Retinal pigment epithelial cell (primary cell): ENCODE measurements at regions not wholly inside any gene's neighbourhood (a gene's known extent, or its start where the extent isn't known, plus 50 kb on each side); places are given as distances from the start of the nearest gene placed in this dataset.
A peak's percentile ranks its signal among the peaks of the same experiment; 100 is the strongest.

Source experiments
- DNase-seq: peaks from one replicate; pipeline ENCODE4 v3.0.0-alpha.2; 2010; ENCODE audit warnings: low read depth
- H3K4me3 ChIP-seq: 2 replicates; pipeline ENCODE4 v1.5.1; 2011; ENCODE audit warnings: mild to moderate bottlenecking, low read length, control low read depth, moderate library complexity
- CTCF ChIP-seq: conservative IDR thresholded peaks from 2 replicates; pipeline ENCODE4 v1.5.1; 2011; ENCODE audit warnings: low read depth, low read length, control low read depth, inconsistent platforms

DNA sequence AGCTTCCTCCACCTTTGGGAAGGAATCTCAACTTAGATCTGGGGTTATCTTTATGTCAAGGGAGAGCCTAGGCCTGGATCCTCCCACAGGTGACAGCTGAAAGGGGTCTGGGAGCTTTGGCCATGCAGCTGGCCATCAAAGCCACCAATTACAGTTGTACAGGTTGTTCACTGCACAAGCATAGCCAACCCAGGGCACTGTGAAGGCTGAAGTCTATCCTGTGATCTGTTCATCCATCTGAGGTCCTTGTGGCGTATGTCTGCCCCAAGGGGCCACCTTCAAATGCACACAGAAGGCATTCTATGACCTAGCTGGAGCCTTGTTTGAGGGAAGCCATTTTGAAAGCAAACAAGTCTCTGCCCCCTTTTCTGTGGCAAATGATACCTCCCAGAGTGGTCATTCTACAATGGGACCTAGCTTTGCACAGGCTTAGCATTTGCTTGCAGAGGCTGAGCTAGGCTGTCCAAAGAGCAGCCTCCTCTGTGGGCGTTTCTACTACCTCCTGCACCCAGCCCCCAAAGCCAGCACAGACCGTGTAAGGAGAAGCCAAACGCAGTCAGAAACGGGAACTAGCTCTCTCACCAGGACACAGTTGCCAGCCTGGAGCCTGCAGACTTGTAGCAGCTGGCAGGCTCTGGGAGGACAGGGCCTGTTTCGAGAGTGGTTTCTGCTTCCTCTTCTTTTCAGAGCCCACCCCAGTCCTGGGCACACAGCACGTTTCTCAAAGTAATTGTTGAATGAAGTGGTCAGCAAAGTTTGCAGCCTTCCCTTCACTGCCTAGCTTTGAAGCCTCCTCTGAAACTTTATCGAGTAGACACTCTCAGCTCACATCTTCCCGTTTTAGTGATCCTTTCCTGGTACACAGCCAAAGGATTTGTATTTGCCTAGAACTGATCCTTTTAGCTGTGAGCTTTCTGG, 157.3 kb upstream of the SMAD3 start:
- TF ChIP-seq CTCF: no peak
- peak overlapping the region; percentile 1 for H3K4me3 ChIP-seq
- peak; percentile 36 for DNase-seq

- TF ChIP-seq CTCF: no peak
- no peak for DNase-seq
Observed at GRCh38 chr15:66908744-66909095, 156.7 kb upstream of the SMAD3 start.

GRCh38 chr15:66909381-66909890, 156.0 kb upstream of the SMAD3 start:
- DNase-seq: no peak
- H3K4me3 ChIP-seq: no peak overlapping the region
- TF ChIP-seq CTCF: no peak

More at GRCh38 chr15:66908744-66909095, 156.7 kb upstream of the SMAD3 start:
- no peak overlapping the region for H3K4me3 ChIP-seq

- DNase-seq: no peak
- no peak overlapping the region for H3K4me3 ChIP-seq
- no peak for TF ChIP-seq CTCF
Observed at GRCh38 chr15:66911131-66911700, 154.2 kb upstream of the SMAD3 start.

DNA sequence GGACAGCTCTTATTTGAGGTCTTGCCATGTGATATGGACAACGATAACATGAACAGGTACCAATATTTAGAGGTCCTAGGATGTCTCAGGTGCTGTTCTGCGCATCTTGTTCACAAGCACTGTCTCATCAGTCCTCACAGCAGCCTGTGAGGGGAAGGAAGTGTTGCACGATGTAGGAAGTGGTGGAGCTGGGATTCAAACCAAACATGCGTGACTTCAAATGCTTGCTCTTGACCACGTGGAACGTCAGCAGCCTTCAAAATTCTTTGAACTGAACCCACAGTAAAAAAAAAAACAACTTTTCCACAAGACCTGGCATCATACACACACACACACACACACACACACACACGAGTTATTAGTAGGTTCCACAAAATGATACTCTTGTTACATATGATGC, 153.4 kb upstream of the SMAD3 start:
- DNase-seq: no peak
- no peak for TF ChIP-seq CTCF
- H3K4me3 ChIP-seq: no peak overlapping the region

- TF ChIP-seq CTCF: no peak
- H3K4me3 ChIP-seq: no peak overlapping the region
- DNase-seq: no peak
Observed at GRCh38 chr15:66912441-66912840, 153.0 kb upstream of the SMAD3 start.

DNA sequence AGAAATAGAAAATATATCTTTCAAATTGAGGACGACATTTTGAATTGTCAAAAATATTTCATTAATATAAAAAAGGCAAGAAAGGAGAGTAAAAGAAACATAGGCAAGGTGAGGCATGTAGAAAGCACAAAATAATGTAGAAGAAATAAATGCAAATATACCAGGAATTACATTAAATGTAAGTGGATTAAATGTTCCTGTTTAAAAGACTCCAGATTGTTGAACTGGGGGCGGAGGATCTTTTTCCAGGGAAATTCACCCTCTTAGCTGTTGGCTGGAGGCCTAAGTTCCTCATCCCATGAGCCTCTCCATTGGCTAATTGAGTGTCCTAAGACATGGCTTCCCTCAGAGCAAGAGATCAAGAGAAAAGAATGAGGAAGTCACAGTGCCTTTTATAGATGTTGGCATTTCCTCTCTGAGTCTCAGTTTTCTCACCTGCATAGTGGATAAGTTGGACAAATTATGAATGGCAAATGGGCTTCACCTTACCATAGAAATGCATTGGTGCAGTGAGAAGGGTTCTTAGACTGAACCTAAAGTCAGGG, 147.4 kb upstream of the SMAD3 start:
- no peak overlapping the region for H3K4me3 ChIP-seq
- DNase-seq: no peak
- no peak for TF ChIP-seq CTCF
